ENCODE measurements at regions not wholly inside any gene's neighbourhood (a gene's known extent, or its start where the extent isn't known, plus 50 kb on each side); places are given as distances from the start of the nearest gene placed in this dataset.

DNA sequence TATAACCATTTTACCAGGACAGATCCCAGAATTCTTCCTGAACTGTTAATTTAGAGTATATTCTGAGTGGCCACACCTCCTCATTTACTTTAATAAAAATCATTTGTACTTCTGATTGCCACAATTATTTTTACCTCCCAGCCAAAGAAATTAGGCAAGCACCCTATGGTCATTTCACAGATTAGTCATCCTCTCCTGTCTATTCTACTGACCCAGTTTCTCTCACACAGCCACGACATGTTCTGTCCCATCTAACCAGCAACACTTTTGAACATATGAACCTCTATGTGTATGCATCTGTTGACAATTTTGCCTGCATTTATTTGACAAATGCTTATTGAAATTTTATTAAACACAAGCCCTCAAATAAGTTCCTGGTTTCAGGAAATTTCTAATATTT, 202.6 kb upstream of the STXBP5 start:
- Histone ChIP-seq H3K27me3 (ENCODE audit: control insufficient read depth in 4 of 4, insufficient read depth in 4 of 4, low read length in 3 of 4) (no peaks in the 10 kb centered on the region), H3K4me3 (ENCODE audit: low read depth in 1 of 3, low read length in 3 of 3) (no peak overlapping the region)
- TF ChIP-seq RAD21 (IDR thresholded peaks at IDR 0.05): no peak
- no peak for TF ChIP-seq GABPA (IDR thresholded peaks at IDR 0.05 in 1 of 2, conservative IDR thresholded peaks at IDR 0.05 in 1 of 2)
- no peak for TF ChIP-seq RXRA (IDR thresholded peaks at IDR 0.05)
- no peak for TF ChIP-seq HNF4A (conservative IDR thresholded peaks at IDR 0.05)
- TF ChIP-seq, protein P1, sequence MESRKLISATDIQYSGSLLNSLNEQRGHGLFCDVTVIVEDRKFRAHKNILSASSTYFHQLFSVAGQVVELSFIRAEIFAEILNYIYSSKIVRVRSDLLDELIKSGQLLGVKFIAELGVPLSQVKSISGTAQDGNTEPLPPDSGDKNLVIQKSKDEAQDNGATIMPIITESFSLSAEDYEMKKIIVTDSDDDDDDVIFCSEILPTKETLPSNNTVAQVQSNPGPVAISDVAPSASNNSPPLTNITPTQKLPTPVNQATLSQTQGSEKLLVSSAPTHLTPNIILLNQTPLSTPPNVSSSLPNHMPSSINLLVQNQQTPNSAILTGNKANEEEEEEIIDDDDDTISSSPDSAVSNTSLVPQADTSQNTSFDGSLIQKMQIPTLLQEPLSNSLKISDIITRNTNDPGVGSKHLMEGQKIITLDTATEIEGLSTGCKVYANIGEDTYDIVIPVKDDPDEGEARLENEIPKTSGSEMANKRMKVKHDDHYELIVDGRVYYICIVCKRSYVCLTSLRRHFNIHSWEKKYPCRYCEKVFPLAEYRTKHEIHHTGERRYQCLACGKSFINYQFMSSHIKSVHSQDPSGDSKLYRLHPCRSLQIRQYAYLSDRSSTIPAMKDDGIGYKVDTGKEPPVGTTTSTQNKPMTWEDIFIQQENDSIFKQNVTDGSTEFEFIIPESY (IDR thresholded peaks at IDR 0.05): no peak
- TF ChIP-seq FOXA2 (IDR thresholded peaks at IDR 0.05): no peak
- TF ChIP-seq, protein P2, sequence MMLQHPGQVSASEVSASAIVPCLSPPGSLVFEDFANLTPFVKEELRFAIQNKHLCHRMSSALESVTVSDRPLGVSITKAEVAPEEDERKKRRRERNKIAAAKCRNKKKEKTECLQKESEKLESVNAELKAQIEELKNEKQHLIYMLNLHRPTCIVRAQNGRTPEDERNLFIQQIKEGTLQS (IDR thresholded peaks at IDR 0.05): no peak
- no peak for TF ChIP-seq NR2F2 (IDR thresholded peaks at IDR 0.05)
- TF ChIP-seq TAF1 (conservative IDR thresholded peaks at IDR 0.05): no peak
- TF ChIP-seq, protein P3, sequence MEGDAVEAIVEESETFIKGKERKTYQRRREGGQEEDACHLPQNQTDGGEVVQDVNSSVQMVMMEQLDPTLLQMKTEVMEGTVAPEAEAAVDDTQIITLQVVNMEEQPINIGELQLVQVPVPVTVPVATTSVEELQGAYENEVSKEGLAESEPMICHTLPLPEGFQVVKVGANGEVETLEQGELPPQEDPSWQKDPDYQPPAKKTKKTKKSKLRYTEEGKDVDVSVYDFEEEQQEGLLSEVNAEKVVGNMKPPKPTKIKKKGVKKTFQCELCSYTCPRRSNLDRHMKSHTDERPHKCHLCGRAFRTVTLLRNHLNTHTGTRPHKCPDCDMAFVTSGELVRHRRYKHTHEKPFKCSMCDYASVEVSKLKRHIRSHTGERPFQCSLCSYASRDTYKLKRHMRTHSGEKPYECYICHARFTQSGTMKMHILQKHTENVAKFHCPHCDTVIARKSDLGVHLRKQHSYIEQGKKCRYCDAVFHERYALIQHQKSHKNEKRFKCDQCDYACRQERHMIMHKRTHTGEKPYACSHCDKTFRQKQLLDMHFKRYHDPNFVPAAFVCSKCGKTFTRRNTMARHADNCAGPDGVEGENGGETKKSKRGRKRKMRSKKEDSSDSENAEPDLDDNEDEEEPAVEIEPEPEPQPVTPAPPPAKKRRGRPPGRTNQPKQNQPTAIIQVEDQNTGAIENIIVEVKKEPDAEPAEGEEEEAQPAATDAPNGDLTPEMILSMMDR (IDR thresholded peaks at IDR 0.05; ENCODE audit: low read depth, low read length, missing input control): no peak
- no peak for TF ChIP-seq JUND (IDR thresholded peaks at IDR 0.05)
- TF ChIP-seq HNF4G (IDR thresholded peaks at IDR 0.05): no peak
- TF ChIP-seq SP1 (IDR thresholded peaks at IDR 0.05): no peak
- TF ChIP-seq EGR1 (IDR thresholded peaks at IDR 0.05; ENCODE audit: low read depth in 2 of 2): no peak
- TF ChIP-seq FOXA1 (IDR thresholded peaks at IDR 0.05): no peak
- TF ChIP-seq YY1 (IDR thresholded peaks at IDR 0.05): no peak

DNA sequence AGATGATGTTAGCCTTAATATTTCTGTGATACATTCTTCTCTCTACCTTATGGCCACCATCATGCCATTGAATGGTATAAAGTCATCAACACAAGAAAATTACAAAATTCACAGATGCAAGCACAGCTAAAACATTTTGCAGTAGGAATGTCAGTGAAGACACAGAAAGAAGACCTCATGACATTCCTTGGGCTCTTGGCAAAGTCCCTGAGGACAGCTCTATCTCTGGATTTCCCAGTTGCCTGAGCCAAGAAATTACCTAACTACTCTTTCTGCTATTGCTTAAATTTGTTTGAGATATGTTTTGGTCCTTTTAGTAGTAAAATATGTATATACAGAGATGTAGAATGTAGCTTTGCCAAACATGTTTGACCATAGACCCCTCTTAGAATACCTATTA, 201.0 kb upstream of the STXBP5 start:
- Histone ChIP-seq H3K4me1 (ENCODE audit: control insufficient read depth in 4 of 4, insufficient read depth in 4 of 4, low read length in 3 of 4) (no peaks in the 10 kb centered on the region), H3K36me3 (ENCODE audit: control insufficient read depth in 4 of 4, insufficient read depth in 3 of 4, low read depth in 1 of 4, low read length in 3 of 4) (no peaks in the 10 kb centered on the region), H3K9ac (ENCODE audit: low read depth in 1 of 2, low read length in 2 of 2) (no peak overlapping the region), H3K27ac (ENCODE audit: low read depth in 1 of 2, low read length in 2 of 2) (no peak overlapping the region), H3K9me3 (ENCODE audit: control insufficient read depth in 4 of 4, low read length in 3 of 4) (no peaks in the 10 kb centered on the region), H3K4me3 (ENCODE audit: low read depth in 1 of 3, low read length in 3 of 3) (no peak overlapping the region), H3K27me3 (ENCODE audit: control insufficient read depth in 4 of 4, insufficient read depth in 4 of 4, low read length in 3 of 4) (no peaks in the 10 kb centered on the region)
- DNase-seq (ENCODE audit: low spot score): no peak
- TF ChIP-seq TAF1 (conservative IDR thresholded peaks at IDR 0.05) (no peak), SP1 (IDR thresholded peaks at IDR 0.05) (no peak), NR2F2 (IDR thresholded peaks at IDR 0.05) (no peak), EGR1 (IDR thresholded peaks at IDR 0.05; ENCODE audit: low read depth in 2 of 2) (no peak), HNF4A (conservative IDR thresholded peaks at IDR 0.05) (no peak), RAD21 (IDR thresholded peaks at IDR 0.05) (no peak), HNF4G (IDR thresholded peaks at IDR 0.05) (no peak), FOXA2 (IDR thresholded peaks at IDR 0.05) (no peak), RXRA (IDR thresholded peaks at IDR 0.05) (no peak), GABPA (IDR thresholded peaks at IDR 0.05 in 1 of 2, conservative IDR thresholded peaks at IDR 0.05 in 1 of 2) (no peak), FOXA1 (IDR thresholded peaks at IDR 0.05) (no peak), YY1 (IDR thresholded peaks at IDR 0.05) (no peak), JUND (IDR thresholded peaks at IDR 0.05) (no peak)
- TF ChIP-seq, protein P4, sequence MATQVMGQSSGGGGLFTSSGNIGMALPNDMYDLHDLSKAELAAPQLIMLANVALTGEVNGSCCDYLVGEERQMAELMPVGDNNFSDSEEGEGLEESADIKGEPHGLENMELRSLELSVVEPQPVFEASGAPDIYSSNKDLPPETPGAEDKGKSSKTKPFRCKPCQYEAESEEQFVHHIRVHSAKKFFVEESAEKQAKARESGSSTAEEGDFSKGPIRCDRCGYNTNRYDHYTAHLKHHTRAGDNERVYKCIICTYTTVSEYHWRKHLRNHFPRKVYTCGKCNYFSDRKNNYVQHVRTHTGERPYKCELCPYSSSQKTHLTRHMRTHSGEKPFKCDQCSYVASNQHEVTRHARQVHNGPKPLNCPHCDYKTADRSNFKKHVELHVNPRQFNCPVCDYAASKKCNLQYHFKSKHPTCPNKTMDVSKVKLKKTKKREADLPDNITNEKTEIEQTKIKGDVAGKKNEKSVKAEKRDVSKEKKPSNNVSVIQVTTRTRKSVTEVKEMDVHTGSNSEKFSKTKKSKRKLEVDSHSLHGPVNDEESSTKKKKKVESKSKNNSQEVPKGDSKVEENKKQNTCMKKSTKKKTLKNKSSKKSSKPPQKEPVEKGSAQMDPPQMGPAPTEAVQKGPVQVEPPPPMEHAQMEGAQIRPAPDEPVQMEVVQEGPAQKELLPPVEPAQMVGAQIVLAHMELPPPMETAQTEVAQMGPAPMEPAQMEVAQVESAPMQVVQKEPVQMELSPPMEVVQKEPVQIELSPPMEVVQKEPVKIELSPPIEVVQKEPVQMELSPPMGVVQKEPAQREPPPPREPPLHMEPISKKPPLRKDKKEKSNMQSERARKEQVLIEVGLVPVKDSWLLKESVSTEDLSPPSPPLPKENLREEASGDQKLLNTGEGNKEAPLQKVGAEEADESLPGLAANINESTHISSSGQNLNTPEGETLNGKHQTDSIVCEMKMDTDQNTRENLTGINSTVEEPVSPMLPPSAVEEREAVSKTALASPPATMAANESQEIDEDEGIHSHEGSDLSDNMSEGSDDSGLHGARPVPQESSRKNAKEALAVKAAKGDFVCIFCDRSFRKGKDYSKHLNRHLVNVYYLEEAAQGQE (IDR thresholded peaks at IDR 0.05): no peak
- TF ChIP-seq, protein P5, sequence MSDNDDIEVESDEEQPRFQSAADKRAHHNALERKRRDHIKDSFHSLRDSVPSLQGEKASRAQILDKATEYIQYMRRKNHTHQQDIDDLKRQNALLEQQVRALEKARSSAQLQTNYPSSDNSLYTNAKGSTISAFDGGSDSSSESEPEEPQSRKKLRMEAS (IDR thresholded peaks at IDR 0.05): no peak
- TF ChIP-seq, protein P2 (IDR thresholded peaks at IDR 0.05): no peak
- TF ChIP-seq, protein P3 (IDR thresholded peaks at IDR 0.05; ENCODE audit: low read depth, low read length, missing input control): no peak
- TF ChIP-seq, protein P1 (IDR thresholded peaks at IDR 0.05): no peak

More for the DNA sequence above, 202.6 kb upstream of the STXBP5 start:
- Histone ChIP-seq H3K9me3 (ENCODE audit: control insufficient read depth in 4 of 4, low read length in 3 of 4) (no peaks in the 10 kb centered on the region), H3K36me3 (ENCODE audit: control insufficient read depth in 4 of 4, insufficient read depth in 3 of 4, low read depth in 1 of 4, low read length in 3 of 4) (no peaks in the 10 kb centered on the region), H3K27ac (ENCODE audit: low read depth in 1 of 2, low read length in 2 of 2) (no peak overlapping the region), H3K4me1 (ENCODE audit: control insufficient read depth in 4 of 4, insufficient read depth in 4 of 4, low read length in 3 of 4) (no peaks in the 10 kb centered on the region), H3K9ac (ENCODE audit: low read depth in 1 of 2, low read length in 2 of 2) (no peak overlapping the region)
- WGBS: 78% methylated on average over 1 of the region's 1 CpG
- DNase-seq (ENCODE audit: low spot score): no peak
